ENCODE measurements at regions not wholly inside any gene's neighbourhood (a gene's known extent, or its start where the extent isn't known, plus 50 kb on each side); places are given as distances from the start of the nearest gene placed in this dataset.

GRCh38 chr1:167152192-167152876 lies 58.5 kb downstream of the STYXL2 start:
- H3K9me3 ChIP-seq (ENCODE audit: low read depth) = no peaks in the 10 kb centered on the region
- no peak overlapping the region for H3K27ac ChIP-seq
- no peaks in the 10 kb centered on the region for H3K4me1 ChIP-seq (ENCODE audit: low read depth)
- no peaks in the 10 kb centered on the region for H3K27me3 ChIP-seq
- no peak for DNase-seq (ENCODE audit: low read depth in 1 of 2, low spot score in 1 of 2)
- TF ChIP-seq CTCF (IDR thresholded peaks at IDR 0.05; ENCODE audit: low read depth, low read length) = no peak
- H3K4me3 ChIP-seq = no peak overlapping the region
- H3K36me3 ChIP-seq = no peaks in the 10 kb centered on the region

- no peak for TF ChIP-seq CTCF (IDR thresholded peaks at IDR 0.05; ENCODE audit: low read depth, low read length)
- H3K4me1 ChIP-seq (ENCODE audit: low read depth) = peaks cover 3% of the 10 kb centered on the region
- H3K4me3 ChIP-seq = no peak overlapping the region
- no peaks in the 10 kb centered on the region for H3K27me3 ChIP-seq
- DNase-seq (ENCODE audit: low read depth in 1 of 2, low spot score in 1 of 2) = no peak
- no peak overlapping the region for H3K27ac ChIP-seq
- H3K36me3 ChIP-seq = no peaks in the 10 kb centered on the region
- H3K9me3 ChIP-seq (ENCODE audit: low read depth) = no peaks in the 10 kb centered on the region
Observed at GRCh38 chr1:167156466-167156865, 62.6 kb downstream of the STYXL2 start.

GRCh38 chr1:167157114-167157513 lies 63.2 kb downstream of the STYXL2 start:
- no peaks in the 10 kb centered on the region for H3K27me3 ChIP-seq
- no peak overlapping the region for H3K4me3 ChIP-seq
- H3K4me1 ChIP-seq (ENCODE audit: low read depth) = peaks cover 3% of the 10 kb centered on the region
- no peaks in the 10 kb centered on the region for H3K36me3 ChIP-seq
- TF ChIP-seq CTCF (IDR thresholded peaks at IDR 0.05; ENCODE audit: low read depth, low read length) = no peak
- H3K27ac ChIP-seq = no peak overlapping the region
- H3K9me3 ChIP-seq (ENCODE audit: low read depth) = no peaks in the 10 kb centered on the region
- DNase-seq (ENCODE audit: low read depth in 1 of 2, low spot score in 1 of 2) = no peak

- no peak for DNase-seq (ENCODE audit: low read depth in 1 of 2, low spot score in 1 of 2)
Observed at GRCh38 chr1:167158111-167158812, 62.4 kb upstream of the POU2F1 start.

GRCh38 chr1:167158813-167159275 lies 61.8 kb upstream of the POU2F1 start:
- Histone ChIP-seq H3K27me3 (no peaks in the 10 kb centered on the region), H3K9me3 (ENCODE audit: low read depth) (no peaks in the 10 kb centered on the region), H3K4me3 (no peak overlapping the region), H3K27ac (no peak overlapping the region), H3K36me3 (no peaks in the 10 kb centered on the region), H3K4me1 (ENCODE audit: low read depth) (peaks cover 13% of the 10 kb centered on the region)
- DNase-seq (ENCODE audit: low read depth in 1 of 2, low spot score in 1 of 2) = no peak
- TF ChIP-seq CTCF (IDR thresholded peaks at IDR 0.05; ENCODE audit: low read depth, low read length) = no peak

More at GRCh38 chr1:167158111-167158812, 62.4 kb upstream of the POU2F1 start:
- no peak overlapping the region for H3K27ac ChIP-seq
- no peaks in the 10 kb centered on the region for H3K36me3 ChIP-seq
- no peak overlapping the region for H3K4me3 ChIP-seq
- H3K9me3 ChIP-seq (ENCODE audit: low read depth) = no peaks in the 10 kb centered on the region
- no peaks in the 10 kb centered on the region for H3K27me3 ChIP-seq
- peaks cover 8% of the 10 kb centered on the region for H3K4me1 ChIP-seq (ENCODE audit: low read depth)
- TF ChIP-seq CTCF (IDR thresholded peaks at IDR 0.05; ENCODE audit: low read depth, low read length) = no peak
